SK-N-SH (cell line): ENCODE measurements at regions not wholly inside any gene's neighbourhood (a gene's known extent, or its start where the extent isn't known, plus 50 kb on each side); places are given as distances from the start of the nearest gene placed in this dataset.

Experiments used
- CTCF ChIA-PET: fragments of 300-600, 350-600 bp; formaldehyde crosslinking; extraction: SDS; loops from one replicate; lab custom pipeline; 2021; lab: Yijun Ruan, JAX
- POLR2A ChIA-PET: fragments of 350-600 bp; sonication (Branson Sonifier 250); formaldehyde crosslinking; extraction: SDS; loops from one replicate; lab custom pipeline; 2020; ENCODE audit warnings: antibody characterized with exemption, inconsistent platforms; lab: Yijun Ruan, JAX
- DNase-seq: peaks from one replicate; pipeline ENCODE4 v3.0.0; 2012
- H2AFZ ChIP-seq: fragments of 200-600 bp; sonication (generic); 2 replicates; pipeline ENCODE4 v1.8.1; 2016; ENCODE audit warnings: antibody characterized with exemption, mild to moderate bottlenecking, low read depth
- H3F3A ChIP-seq: fragments of 200-600 bp; sonication (generic); replicated peaks from 2 replicates; pipeline ENCODE3; 2016; ENCODE audit warnings: antibody characterized with exemption, mild to moderate bottlenecking; ENCODE audit not compliant: insufficient read depth
- H3K27ac ChIP-seq, 2 experiments: fragments of 200-500 bp in 1 of 2; fragments of 200-600 bp in 1 of 2; sonication (Bioruptor generic) in 1 of 2; sonication (generic), shearing (Covaris generic) in 1 of 2; 2 replicates each; pipeline versions ENCODE4 v1.5.1 to v1.6.1; 2014 to 2016; ENCODE audit warnings: low read depth in 2 of 2, inconsistent platforms in 1 of 2, low read length in 1 of 2, mild to moderate bottlenecking in 1 of 2, mixed read lengths in 1 of 2
- H3K27me3 ChIP-seq: fragments of 200-600 bp; sonication (generic), shearing (Covaris generic); 2 replicates; pipeline ENCODE4 v1.6.1; 2016; ENCODE audit warnings: mixed run types; ENCODE audit not compliant: insufficient read depth
- H3K36me3 ChIP-seq, 2 experiments: fragments of 200-500 bp in 1 of 2; fragments of 200-600 bp in 1 of 2; sonication (Bioruptor generic) in 1 of 2; sonication (generic) in 1 of 2; replicated peaks in 1 of 2; 2 replicates each; pipeline versions ENCODE3 to v1.5.1; 2014 to 2016; ENCODE audit warnings: low read length in 1 of 2, mild to moderate bottlenecking in 1 of 2; ENCODE audit not compliant: insufficient read depth in 2 of 2, control insufficient read depth in 1 of 2
- H3K4me1 ChIP-seq, 2 experiments: fragments of 200-500 bp in 1 of 2; fragments of 200-600 bp in 1 of 2; sonication (Bioruptor generic) in 1 of 2; sonication (generic), shearing (Covaris generic) in 1 of 2; 2 replicates each; pipeline versions ENCODE4 v1.5.1 to v1.6.1; 2014 to 2016; ENCODE audit warnings: low read depth in 1 of 2, low read length in 1 of 2, mixed run types in 1 of 2; ENCODE audit not compliant: insufficient read depth in 2 of 2, control insufficient read depth in 1 of 2
- H3K4me2 ChIP-seq: fragments of 200-600 bp; sonication (generic), shearing (Covaris generic); 2 replicates; pipeline ENCODE4 v1.6.1; 2017; ENCODE audit warnings: mixed run types
- H3K4me3 ChIP-seq, 2 experiments: fragments of 200-500 bp in 1 of 2; fragments of 200-600 bp in 1 of 2; sonication (Bioruptor generic) in 1 of 2; sonication (generic), shearing (Covaris generic) in 1 of 2; 2 replicates each; pipeline versions ENCODE4 v1.5.1 to v1.8.1; 2014 to 2016; ENCODE audit warnings: low read depth in 2 of 2, inconsistent platforms in 1 of 2, low read length in 1 of 2, mild to moderate bottlenecking in 1 of 2, mixed read lengths in 1 of 2, moderate library complexity in 1 of 2
- H3K79me2 ChIP-seq: fragments of 200-600 bp; sonication (generic); 2 replicates; pipeline ENCODE4 v1.8.1; 2017; ENCODE audit warnings: mild to moderate bottlenecking; ENCODE audit not compliant: insufficient read depth
- H3K9ac ChIP-seq: fragments of 200-600 bp; sonication (generic); 2 replicates; pipeline ENCODE4 v1.6.1; 2017; ENCODE audit warnings: mixed run types
- H3K9me2 ChIP-seq: fragments of 200-600 bp; sonication (generic); 2 replicates; pipeline ENCODE4 v1.6.1; 2017; ENCODE audit warnings: mixed run types
- H3K9me3 ChIP-seq: fragments of 200-600 bp; sonication (generic); 2 replicates; pipeline ENCODE4 v1.6.1; 2017; ENCODE audit warnings: mixed run types, mild to moderate bottlenecking, moderate library complexity
- H4K20me1 ChIP-seq: fragments of 200-600 bp; sonication (generic); 2 replicates; pipeline ENCODE4 v1.6.1; 2017; ENCODE audit warnings: mild to moderate bottlenecking, mixed run types; ENCODE audit not compliant: insufficient read depth
- CHD2 ChIP-seq: fragments of 150-350 bp; IDR thresholded peaks from 2 replicates; pipeline ENCODE4 v1.6.1; 2018; ENCODE audit warnings: low read length; ENCODE audit not compliant: partially characterized antibody
- EZH2phosphoT487 ChIP-seq: fragments of 200-600 bp; sonication (generic); IDR thresholded peaks from 2 replicates; pipeline ENCODE4 v1.6.1; 2017; ENCODE audit warnings: low read depth, mixed run types, mild to moderate bottlenecking, antibody characterized with exemption, moderate library complexity, borderline replicate concordance
- FOXJ3 ChIP-seq: sonication (generic); formaldehyde crosslinking; IDR thresholded peaks from 2 replicates; pipeline ENCODE4 v1.5.1; 2020; ENCODE audit warnings: mild to moderate bottlenecking, missing genetic modification reagents
- GABPA ChIP-seq: IDR thresholded peaks from 2 replicates; pipeline ENCODE4 v1.4.0; 2012; ENCODE audit warnings: low read depth, mild to moderate bottlenecking
- GATA2 ChIP-seq: sonication (generic); formaldehyde crosslinking; IDR thresholded peaks from 2 replicates; pipeline ENCODE4 v1.5.0; 2020; ENCODE audit warnings: mild to moderate bottlenecking, missing genetic modification reagents
- JUND ChIP-seq: IDR thresholded peaks from 2 replicates; pipeline ENCODE4 v1.4.0; 2012
- MEF2A ChIP-seq: IDR thresholded peaks from 2 replicates; pipeline ENCODE4 v1.4.0; 2012; ENCODE audit warnings: low read depth, borderline replicate concordance
- MXI1 ChIP-seq: IDR thresholded peaks from 2 replicates; pipeline ENCODE4 v1.6.1; 2012; ENCODE audit warnings: mild to moderate bottlenecking, low read depth, low read length, improper control_type of control experiment
- NFIC ChIP-seq: IDR thresholded peaks from 2 replicates; pipeline ENCODE4 v1.4.0; 2012; ENCODE audit warnings: borderline replicate concordance
- NRF1 ChIP-seq: IDR thresholded peaks from 2 replicates; pipeline ENCODE4 v1.6.1; 2012; ENCODE audit warnings: low read depth, mild to moderate bottlenecking, low read length
- RAD21 ChIP-seq: IDR thresholded peaks from 2 replicates; pipeline ENCODE4 v1.6.1; 2012; ENCODE audit warnings: mild to moderate bottlenecking, low read length
- SIN3A ChIP-seq: IDR thresholded peaks from 2 replicates; pipeline ENCODE4 v1.6.1; 2012; ENCODE audit warnings: low read depth, mild to moderate bottlenecking, low read length, moderate library complexity, borderline replicate concordance
- WGBS: methylation state at CpG from one replicate; pipeline ENCODE4 v1.1.6; 2017; ENCODE audit warnings: low lambda C conversion rate; 5-methylcytosine and 5-hydroxymethylcytosine counted together
- TF ChIP-seq, protein P1 (sequence below): IDR thresholded peaks from 2 replicates; pipeline ENCODE4 v1.4.0; 2012; ENCODE audit warnings: low read depth, borderline replicate concordance
- TF ChIP-seq, protein P2 (sequence below): IDR thresholded peaks from 2 replicates; pipeline ENCODE4; 2012
- TF ChIP-seq, protein P3 (sequence below): fragments of 200-600 bp; sonication (generic); IDR thresholded peaks from 2 replicates; pipeline ENCODE4 v1.6.1; 2017; ENCODE audit warnings: antibody characterized with exemption, mild to moderate bottlenecking, moderate library complexity
- TF ChIP-seq, protein P4 (sequence below): fragments of 150-350 bp; IDR thresholded peaks from 2 replicates; pipeline ENCODE4 v1.6.1; 2017; ENCODE audit warnings: antibody characterized with exemption, low read length, low read depth, borderline replicate concordance
- TF ChIP-seq, protein P5 (sequence below): IDR thresholded peaks from 2 replicates; pipeline ENCODE4 v1.6.1; 2012; ENCODE audit warnings: mild to moderate bottlenecking, low read depth, low read length, moderate library complexity

DNA sequence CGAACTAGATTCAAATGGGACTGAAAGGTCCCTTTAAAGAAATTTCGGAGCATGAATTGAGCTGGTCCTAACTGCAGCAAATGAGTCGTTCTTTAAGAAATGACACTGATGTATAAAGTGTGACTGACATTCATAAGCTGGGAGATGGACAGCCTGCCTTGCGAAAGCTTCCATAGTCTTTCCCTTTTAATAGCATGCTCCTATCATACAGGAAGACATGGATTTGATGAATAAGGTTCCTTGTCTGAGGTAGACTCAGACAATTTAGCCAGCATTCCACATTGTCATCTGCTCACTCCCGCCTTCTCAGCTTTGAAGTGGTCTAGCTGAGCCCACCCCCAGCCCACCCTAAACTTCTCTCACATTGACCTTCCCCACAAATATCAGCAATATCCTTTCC lies 264.9 kb downstream of the TSN start:
- Histone ChIP-seq H3K4me1 (peaks cover 0 to 2% of the 10 kb centered on the region in 2 experiments; a peak in 1 of 4 replicates), H3K36me3 (no peaks in the 10 kb centered on the region), H2AFZ (no peak overlapping the region), H4K20me1 (no peaks in the 10 kb centered on the region), H3K9me2 (no peaks in the 10 kb centered on the region), H3K4me3 (no peak overlapping the region), H3K27me3 (no peaks in the 10 kb centered on the region), H3K9me3 (no peaks in the 10 kb centered on the region), H3F3A (no peaks in the 10 kb centered on the region), H3K79me2 (no peaks in the 10 kb centered on the region), H3K9ac (no peak overlapping the region), H3K27ac (no peak overlapping the region), H3K4me2 (no peak overlapping the region)
- ChIA-PET POLR2A (no interaction called here), CTCF (no interaction called here)
- no peak for DNase-seq
- WGBS = 15% methylated on average over 5 of the region's 5 CpGs
- TF ChIP-seq MXI1 (no peak), CHD2 (no peak), NRF1 (no peak), NFIC (no peak), GATA2 (CRISPR knock-in tag) (no peak), SIN3A (no peak), EZH2phosphoT487 (no peak), JUND (no peak), MEF2A (no peak), GABPA (no peak), RAD21 (no peak), FOXJ3 (CRISPR knock-in tag) (no peak)
- TF ChIP-seq, protein P1, sequence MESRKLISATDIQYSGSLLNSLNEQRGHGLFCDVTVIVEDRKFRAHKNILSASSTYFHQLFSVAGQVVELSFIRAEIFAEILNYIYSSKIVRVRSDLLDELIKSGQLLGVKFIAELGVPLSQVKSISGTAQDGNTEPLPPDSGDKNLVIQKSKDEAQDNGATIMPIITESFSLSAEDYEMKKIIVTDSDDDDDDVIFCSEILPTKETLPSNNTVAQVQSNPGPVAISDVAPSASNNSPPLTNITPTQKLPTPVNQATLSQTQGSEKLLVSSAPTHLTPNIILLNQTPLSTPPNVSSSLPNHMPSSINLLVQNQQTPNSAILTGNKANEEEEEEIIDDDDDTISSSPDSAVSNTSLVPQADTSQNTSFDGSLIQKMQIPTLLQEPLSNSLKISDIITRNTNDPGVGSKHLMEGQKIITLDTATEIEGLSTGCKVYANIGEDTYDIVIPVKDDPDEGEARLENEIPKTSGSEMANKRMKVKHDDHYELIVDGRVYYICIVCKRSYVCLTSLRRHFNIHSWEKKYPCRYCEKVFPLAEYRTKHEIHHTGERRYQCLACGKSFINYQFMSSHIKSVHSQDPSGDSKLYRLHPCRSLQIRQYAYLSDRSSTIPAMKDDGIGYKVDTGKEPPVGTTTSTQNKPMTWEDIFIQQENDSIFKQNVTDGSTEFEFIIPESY = no peak
- TF ChIP-seq, protein P2, sequence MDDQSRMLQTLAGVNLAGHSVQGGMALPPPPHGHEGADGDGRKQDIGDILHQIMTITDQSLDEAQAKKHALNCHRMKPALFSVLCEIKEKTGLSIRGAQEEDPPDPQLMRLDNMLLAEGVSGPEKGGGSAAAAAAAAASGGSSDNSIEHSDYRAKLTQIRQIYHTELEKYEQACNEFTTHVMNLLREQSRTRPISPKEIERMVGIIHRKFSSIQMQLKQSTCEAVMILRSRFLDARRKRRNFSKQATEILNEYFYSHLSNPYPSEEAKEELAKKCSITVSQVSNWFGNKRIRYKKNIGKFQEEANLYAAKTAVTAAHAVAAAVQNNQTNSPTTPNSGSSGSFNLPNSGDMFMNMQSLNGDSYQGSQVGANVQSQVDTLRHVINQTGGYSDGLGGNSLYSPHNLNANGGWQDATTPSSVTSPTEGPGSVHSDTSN = no peak
- TF ChIP-seq, protein P3, sequence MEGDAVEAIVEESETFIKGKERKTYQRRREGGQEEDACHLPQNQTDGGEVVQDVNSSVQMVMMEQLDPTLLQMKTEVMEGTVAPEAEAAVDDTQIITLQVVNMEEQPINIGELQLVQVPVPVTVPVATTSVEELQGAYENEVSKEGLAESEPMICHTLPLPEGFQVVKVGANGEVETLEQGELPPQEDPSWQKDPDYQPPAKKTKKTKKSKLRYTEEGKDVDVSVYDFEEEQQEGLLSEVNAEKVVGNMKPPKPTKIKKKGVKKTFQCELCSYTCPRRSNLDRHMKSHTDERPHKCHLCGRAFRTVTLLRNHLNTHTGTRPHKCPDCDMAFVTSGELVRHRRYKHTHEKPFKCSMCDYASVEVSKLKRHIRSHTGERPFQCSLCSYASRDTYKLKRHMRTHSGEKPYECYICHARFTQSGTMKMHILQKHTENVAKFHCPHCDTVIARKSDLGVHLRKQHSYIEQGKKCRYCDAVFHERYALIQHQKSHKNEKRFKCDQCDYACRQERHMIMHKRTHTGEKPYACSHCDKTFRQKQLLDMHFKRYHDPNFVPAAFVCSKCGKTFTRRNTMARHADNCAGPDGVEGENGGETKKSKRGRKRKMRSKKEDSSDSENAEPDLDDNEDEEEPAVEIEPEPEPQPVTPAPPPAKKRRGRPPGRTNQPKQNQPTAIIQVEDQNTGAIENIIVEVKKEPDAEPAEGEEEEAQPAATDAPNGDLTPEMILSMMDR = no peak
- TF ChIP-seq, protein P4, sequence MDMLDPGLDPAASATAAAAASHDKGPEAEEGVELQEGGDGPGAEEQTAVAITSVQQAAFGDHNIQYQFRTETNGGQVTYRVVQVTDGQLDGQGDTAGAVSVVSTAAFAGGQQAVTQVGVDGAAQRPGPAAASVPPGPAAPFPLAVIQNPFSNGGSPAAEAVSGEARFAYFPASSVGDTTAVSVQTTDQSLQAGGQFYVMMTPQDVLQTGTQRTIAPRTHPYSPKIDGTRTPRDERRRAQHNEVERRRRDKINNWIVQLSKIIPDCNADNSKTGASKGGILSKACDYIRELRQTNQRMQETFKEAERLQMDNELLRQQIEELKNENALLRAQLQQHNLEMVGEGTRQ = no peak
- TF ChIP-seq, protein P5, sequence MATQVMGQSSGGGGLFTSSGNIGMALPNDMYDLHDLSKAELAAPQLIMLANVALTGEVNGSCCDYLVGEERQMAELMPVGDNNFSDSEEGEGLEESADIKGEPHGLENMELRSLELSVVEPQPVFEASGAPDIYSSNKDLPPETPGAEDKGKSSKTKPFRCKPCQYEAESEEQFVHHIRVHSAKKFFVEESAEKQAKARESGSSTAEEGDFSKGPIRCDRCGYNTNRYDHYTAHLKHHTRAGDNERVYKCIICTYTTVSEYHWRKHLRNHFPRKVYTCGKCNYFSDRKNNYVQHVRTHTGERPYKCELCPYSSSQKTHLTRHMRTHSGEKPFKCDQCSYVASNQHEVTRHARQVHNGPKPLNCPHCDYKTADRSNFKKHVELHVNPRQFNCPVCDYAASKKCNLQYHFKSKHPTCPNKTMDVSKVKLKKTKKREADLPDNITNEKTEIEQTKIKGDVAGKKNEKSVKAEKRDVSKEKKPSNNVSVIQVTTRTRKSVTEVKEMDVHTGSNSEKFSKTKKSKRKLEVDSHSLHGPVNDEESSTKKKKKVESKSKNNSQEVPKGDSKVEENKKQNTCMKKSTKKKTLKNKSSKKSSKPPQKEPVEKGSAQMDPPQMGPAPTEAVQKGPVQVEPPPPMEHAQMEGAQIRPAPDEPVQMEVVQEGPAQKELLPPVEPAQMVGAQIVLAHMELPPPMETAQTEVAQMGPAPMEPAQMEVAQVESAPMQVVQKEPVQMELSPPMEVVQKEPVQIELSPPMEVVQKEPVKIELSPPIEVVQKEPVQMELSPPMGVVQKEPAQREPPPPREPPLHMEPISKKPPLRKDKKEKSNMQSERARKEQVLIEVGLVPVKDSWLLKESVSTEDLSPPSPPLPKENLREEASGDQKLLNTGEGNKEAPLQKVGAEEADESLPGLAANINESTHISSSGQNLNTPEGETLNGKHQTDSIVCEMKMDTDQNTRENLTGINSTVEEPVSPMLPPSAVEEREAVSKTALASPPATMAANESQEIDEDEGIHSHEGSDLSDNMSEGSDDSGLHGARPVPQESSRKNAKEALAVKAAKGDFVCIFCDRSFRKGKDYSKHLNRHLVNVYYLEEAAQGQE = no peak
- TF ChIP-seq, all 33 proteins: peak for 0
